ENCODE measurements at regions not wholly inside any gene's neighbourhood (a gene's known extent, or its start where the extent isn't known, plus 50 kb on each side); places are given as distances from the start of the nearest gene placed in this dataset.

GRCh38 chr12:28877854-28878253 lies 271.2 kb upstream of the FAR2 start:
- DNase-seq (ENCODE audit: low read depth, low spot score) (no peak), FAIRE-seq (no peak), ATAC-seq (no peak)
- no peak overlapping the region for H3K4me2 ChIP-seq (ENCODE audit: control insufficient read depth, insufficient read depth)
- H4K20me1 ChIP-seq (ENCODE audit: control insufficient read depth, insufficient read depth) = no peaks in the 10 kb centered on the region
- H3K4me3 ChIP-seq = no peak overlapping the region
- BruUV-seq (replicated peaks) = no TSS peak
- H3K27me3 ChIP-seq (replicated peaks in 1 of 2; ENCODE audit: control insufficient read depth in 2 of 2, insufficient read depth in 2 of 2, low read length in 1 of 2) = no peaks in the 10 kb centered on the region
- H3K9me3 ChIP-seq (replicated peaks; ENCODE audit: control insufficient read depth, insufficient read depth, low read length) = no peaks in the 10 kb centered on the region
- no peak overlapping the region for H3K27ac ChIP-seq (ENCODE audit: control insufficient read depth, insufficient read depth)
- SMC1A ChIA-PET (ENCODE audit: uncharacterized antibody, unreplicated experiment) = no interaction called here
- no peaks in the 10 kb centered on the region for H3K4me1 ChIP-seq (ENCODE audit: control insufficient read depth, insufficient read depth, low read length)
- H2AFZ ChIP-seq (ENCODE audit: control insufficient read depth, low read depth, low read length) = no peak overlapping the region
- no peak for TF ChIP-seq HCFC1 (IDR thresholded peaks at IDR 0.05; ENCODE audit: low read length)
- TF ChIP-seq IKZF2 (IDR thresholded peaks at IDR 0.05) = no peak
- no peak for TF ChIP-seq CBFB (IDR thresholded peaks at IDR 0.05; ENCODE audit: low read depth)
- no peak for TF ChIP-seq SMAD5 (IDR thresholded peaks at IDR 0.05; ENCODE audit: low read depth)
- no peak for TF ChIP-seq ZZZ3 (IDR thresholded peaks at IDR 0.05; ENCODE audit: control insufficient read depth, insufficient read length, low read depth)
- TF ChIP-seq YBX1 (IDR thresholded peaks at IDR 0.05) = no peak
- no peak for TF ChIP-seq HDAC6 (IDR thresholded peaks at IDR 0.05; ENCODE audit: unreplicated experiment)
- TF ChIP-seq ZBED1 (IDR thresholded peaks at IDR 0.05; ENCODE audit: borderline replicate concordance) = no peak
- TF ChIP-seq, protein P1, sequence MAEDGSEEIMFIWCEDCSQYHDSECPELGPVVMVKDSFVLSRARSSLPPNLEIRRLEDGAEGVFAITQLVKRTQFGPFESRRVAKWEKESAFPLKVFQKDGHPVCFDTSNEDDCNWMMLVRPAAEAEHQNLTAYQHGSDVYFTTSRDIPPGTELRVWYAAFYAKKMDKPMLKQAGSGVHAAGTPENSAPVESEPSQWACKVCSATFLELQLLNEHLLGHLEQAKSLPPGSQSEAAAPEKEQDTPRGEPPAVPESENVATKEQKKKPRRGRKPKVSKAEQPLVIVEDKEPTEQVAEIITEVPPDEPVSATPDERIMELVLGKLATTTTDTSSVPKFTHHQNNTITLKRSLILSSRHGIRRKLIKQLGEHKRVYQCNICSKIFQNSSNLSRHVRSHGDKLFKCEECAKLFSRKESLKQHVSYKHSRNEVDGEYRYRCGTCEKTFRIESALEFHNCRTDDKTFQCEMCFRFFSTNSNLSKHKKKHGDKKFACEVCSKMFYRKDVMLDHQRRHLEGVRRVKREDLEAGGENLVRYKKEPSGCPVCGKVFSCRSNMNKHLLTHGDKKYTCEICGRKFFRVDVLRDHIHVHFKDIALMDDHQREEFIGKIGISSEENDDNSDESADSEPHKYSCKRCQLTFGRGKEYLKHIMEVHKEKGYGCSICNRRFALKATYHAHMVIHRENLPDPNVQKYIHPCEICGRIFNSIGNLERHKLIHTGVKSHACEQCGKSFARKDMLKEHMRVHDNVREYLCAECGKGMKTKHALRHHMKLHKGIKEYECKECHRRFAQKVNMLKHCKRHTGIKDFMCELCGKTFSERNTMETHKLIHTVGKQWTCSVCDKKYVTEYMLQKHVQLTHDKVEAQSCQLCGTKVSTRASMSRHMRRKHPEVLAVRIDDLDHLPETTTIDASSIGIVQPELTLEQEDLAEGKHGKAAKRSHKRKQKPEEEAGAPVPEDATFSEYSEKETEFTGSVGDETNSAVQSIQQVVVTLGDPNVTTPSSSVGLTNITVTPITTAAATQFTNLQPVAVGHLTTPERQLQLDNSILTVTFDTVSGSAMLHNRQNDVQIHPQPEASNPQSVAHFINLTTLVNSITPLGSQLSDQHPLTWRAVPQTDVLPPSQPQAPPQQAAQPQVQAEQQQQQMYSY (CRISPR knock-in tag; IDR thresholded peaks at IDR 0.05) = no peak
- TF ChIP-seq, protein P2, sequence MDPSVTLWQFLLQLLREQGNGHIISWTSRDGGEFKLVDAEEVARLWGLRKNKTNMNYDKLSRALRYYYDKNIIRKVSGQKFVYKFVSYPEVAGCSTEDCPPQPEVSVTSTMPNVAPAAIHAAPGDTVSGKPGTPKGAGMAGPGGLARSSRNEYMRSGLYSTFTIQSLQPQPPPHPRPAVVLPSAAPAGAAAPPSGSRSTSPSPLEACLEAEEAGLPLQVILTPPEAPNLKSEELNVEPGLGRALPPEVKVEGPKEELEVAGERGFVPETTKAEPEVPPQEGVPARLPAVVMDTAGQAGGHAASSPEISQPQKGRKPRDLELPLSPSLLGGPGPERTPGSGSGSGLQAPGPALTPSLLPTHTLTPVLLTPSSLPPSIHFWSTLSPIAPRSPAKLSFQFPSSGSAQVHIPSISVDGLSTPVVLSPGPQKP (IDR thresholded peaks at IDR 0.05; ENCODE audit: low read depth, low read length) = no peak
- TF ChIP-seq TCF3 (IDR thresholded peaks at IDR 0.05; ENCODE audit: borderline replicate concordance, insufficient read depth, low read depth, low read length) = no peak
- TF ChIP-seq BACH1 (IDR thresholded peaks at IDR 0.05; ENCODE audit: borderline replicate concordance) = no peak
- TF ChIP-seq STAT1 (conservative IDR thresholded peaks at IDR 0.05) = no peak
- H3K36me3 ChIP-seq (ENCODE audit: control insufficient read depth in 2 of 2, insufficient read depth in 2 of 2, low read length in 1 of 2) = no peaks in the 10 kb centered on the region
- CTCF ChIA-PET = no interaction called here
- RAD21 ChIA-PET (ENCODE audit: unreplicated experiment) = no interaction called here
- 0% methylated on average over 1 of the region's 1 CpG for WGBS (ENCODE audit: insufficient coverage, insufficient replicate concordance, low lambda C conversion rate, missing lambda C conversion rate)
- in situ Hi-C loops (cut with MboI) (loop anchor here (5.0 kb wide), 1 partner anchor 1146 kb away; no protein-coding TSS in a partner anchor), intact Hi-C loops (cut with micrococcal nuclease; ENCODE audit: unreplicated experiment) (no loop called here)
- POLR2A ChIA-PET = no interaction called here
- no peaks in the 10 kb centered on the region for H3K79me2 ChIP-seq (ENCODE audit: control insufficient read depth, insufficient read depth, low read length)
- H3K9ac ChIP-seq (ENCODE audit: control insufficient read depth, insufficient read depth, low read length) = no peak overlapping the region
